NB4 (cell line): ENCODE measurements at regions not wholly inside any gene's neighbourhood (a gene's known extent, or its start where the extent isn't known, plus 50 kb on each side); places are given as distances from the start of the nearest gene placed in this dataset.

Experiments
- DNase-seq: peaks from one replicate; pipeline ENCODE4 v3.0.0; 2010; ENCODE audit warnings: low read depth
- H3K4me3 ChIP-seq: one replicate; pipeline ENCODE4 v1.5.1; 2011; ENCODE audit warnings: mild to moderate bottlenecking, low read depth, low read length, moderate library complexity
- MYC ChIP-seq: IDR thresholded peaks from 2 replicates; pipeline ENCODE4 v1.6.1; 2011; ENCODE audit warnings: low read depth, low read length
- POLR2A ChIP-seq: IDR thresholded peaks from 2 replicates; pipeline ENCODE4 v1.6.1; 2011; ENCODE audit warnings: mild to moderate bottlenecking; ENCODE audit not compliant: insufficient read length; ENCODE audit errors: extremely low read depth
- TF ChIP-seq, protein P1 (sequence below): IDR thresholded peaks from one replicate; pipeline ENCODE4 v1.5.1; 2012; ENCODE audit warnings: low read depth, low read length
- TF ChIP-seq, protein P2 (sequence below): IDR thresholded peaks from 2 replicates; pipeline ENCODE4 v1.6.1; 2011; ENCODE audit warnings: low read depth, low read length

DNA sequence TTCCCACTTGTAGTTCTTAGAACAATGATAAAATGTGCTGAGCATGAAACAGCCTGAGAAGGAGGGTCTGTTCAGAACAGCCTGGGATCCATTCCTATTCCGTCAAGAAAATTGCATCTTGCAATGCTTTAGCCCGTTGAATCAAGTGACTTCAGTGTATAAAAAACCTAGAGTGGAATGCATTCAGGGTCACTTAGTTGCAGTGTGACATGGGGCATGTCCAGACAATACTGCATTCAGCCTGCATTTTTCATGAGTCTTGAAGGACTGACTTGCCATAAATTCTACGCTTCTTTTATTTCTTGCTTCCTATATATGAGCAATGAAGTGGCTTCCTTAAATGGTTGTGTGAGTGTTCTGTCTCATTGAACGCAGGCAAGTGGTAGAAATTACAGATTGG is 758.3 kb upstream of the COBL start:
- no peak overlapping the region for H3K4me3 ChIP-seq
- DNase-seq: no peak
- TF ChIP-seq POLR2A (no peak), MYC (no peak)
- TF ChIP-seq, protein P1, sequence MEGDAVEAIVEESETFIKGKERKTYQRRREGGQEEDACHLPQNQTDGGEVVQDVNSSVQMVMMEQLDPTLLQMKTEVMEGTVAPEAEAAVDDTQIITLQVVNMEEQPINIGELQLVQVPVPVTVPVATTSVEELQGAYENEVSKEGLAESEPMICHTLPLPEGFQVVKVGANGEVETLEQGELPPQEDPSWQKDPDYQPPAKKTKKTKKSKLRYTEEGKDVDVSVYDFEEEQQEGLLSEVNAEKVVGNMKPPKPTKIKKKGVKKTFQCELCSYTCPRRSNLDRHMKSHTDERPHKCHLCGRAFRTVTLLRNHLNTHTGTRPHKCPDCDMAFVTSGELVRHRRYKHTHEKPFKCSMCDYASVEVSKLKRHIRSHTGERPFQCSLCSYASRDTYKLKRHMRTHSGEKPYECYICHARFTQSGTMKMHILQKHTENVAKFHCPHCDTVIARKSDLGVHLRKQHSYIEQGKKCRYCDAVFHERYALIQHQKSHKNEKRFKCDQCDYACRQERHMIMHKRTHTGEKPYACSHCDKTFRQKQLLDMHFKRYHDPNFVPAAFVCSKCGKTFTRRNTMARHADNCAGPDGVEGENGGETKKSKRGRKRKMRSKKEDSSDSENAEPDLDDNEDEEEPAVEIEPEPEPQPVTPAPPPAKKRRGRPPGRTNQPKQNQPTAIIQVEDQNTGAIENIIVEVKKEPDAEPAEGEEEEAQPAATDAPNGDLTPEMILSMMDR: no peak
- TF ChIP-seq, protein P2, sequence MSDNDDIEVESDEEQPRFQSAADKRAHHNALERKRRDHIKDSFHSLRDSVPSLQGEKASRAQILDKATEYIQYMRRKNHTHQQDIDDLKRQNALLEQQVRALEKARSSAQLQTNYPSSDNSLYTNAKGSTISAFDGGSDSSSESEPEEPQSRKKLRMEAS: no peak

DNA sequence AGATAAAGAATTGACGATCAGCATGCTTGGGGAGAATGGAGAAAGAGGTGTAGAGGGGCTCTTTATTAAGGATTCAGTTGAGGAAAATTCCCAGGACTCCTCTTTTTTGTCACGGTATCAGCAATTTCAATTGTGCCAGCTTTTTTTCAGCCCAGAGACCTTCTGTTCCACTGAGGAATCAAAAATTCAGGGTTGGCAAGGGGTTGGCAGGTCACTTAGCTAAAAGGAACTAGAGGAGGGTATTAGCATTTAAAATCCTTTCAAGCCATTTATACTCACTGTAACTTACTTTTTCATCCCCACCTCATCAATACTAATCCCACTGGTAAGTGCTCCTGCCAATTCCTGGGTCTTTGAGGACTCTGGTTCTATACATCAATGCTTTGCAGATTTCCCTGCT is 757.5 kb upstream of the COBL start:
- DNase-seq: no peak
- no peak overlapping the region for H3K4me3 ChIP-seq
- TF ChIP-seq, protein P2: no peak
- TF ChIP-seq MYC (no peak), POLR2A (no peak)
- TF ChIP-seq, protein P1: no peak

DNA sequence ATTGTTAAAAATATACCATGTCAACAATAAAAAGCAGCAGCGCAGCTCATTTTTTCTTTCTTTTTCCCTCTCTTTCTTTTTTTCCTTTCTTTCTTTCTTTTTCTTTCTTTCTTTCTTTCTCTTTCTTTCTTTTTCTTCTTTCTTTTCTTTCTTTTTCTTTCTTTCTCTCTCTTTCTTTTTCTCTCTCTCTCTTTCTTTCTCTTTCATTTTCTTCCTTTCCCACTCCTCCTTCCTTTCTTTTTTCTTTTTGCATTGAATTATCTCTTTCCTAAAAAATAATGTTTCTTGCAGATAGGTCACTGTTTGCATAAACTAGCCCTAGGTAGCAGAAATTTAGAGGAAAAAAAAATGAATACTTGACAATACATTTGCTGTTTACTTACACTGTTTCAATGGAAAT is 755.1 kb upstream of the COBL start:
- no peak overlapping the region for H3K4me3 ChIP-seq
- TF ChIP-seq, protein P1: no peak
- TF ChIP-seq POLR2A: no peak
- no peak for TF ChIP-seq MYC
- TF ChIP-seq, protein P2: no peak
- no peak for DNase-seq

DNA sequence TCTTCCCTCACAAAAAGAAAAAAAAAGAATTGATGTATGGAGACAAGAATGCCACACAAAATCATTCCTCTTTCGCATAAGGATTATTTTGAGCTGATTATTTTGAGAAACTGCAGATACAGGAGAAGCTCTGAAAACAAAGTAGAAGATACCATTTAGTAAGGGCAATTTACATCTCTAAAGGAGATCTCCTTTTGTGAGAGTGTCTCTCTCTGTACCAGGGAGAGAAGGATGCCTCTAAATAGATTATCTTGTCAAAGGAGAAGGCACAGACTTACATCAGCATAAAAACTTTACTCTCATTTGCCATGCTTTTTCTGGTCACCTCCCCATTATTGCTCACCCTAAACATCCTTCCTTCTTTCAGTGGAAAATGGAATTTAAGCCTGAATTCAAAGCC is 747.9 kb upstream of the COBL start:
- no peak overlapping the region for H3K4me3 ChIP-seq
- DNase-seq: no peak
- TF ChIP-seq, protein P1: no peak
- TF ChIP-seq POLR2A: no peak
- TF ChIP-seq MYC: no peak
- TF ChIP-seq, protein P2: no peak

DNA sequence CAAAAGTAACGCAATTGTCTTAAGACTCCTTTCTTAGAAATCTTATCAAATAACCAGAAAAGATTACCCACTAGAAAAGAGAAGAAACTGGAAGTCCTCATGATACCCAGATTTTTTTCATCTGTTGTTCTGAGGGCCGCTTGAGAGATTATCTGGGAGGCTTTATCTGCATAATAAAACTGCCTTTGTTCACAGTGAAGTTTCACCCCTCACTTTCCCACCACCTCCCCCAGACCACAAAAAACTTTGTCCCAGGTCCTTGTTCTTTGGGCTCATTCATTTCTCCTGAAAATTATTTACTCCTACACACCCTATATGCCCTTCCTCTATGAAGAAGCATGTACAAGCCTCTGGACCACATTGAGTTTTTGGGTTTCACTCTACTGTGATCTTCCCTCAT is 745.1 kb upstream of the COBL start:
- H3K4me3 ChIP-seq: no peak overlapping the region
- TF ChIP-seq MYC: no peak
- no peak for TF ChIP-seq POLR2A
- TF ChIP-seq, protein P1: no peak
- TF ChIP-seq, protein P2: no peak
- no peak for DNase-seq

DNA sequence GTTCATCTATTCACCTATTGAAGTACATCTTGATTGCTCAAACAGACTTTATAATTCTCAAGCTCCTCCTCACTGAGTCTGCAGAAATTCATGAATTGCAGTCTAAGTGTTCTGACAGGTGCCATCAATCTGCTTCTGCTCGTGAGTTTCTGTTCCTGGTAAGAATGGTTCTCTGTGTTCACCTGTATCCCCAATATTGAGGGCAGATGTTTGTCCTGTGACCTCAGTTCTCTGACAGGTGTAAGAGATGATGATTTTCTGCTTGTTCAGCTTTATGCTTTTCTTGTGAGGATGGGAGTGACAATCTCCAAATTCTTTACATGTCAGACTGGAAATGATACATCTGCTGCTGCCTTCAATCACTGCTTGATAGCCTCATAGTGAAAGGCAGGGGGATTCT is 736.9 kb upstream of the COBL start:
- TF ChIP-seq, protein P2: no peak
- no peak for TF ChIP-seq POLR2A
- H3K4me3 ChIP-seq: no peak overlapping the region
- DNase-seq: no peak
